Body of pancreas (tissue), 4 donors: ENCODE measurements at regions not wholly inside any gene's neighbourhood (a gene's known extent, or its start where the extent isn't known, plus 50 kb on each side); places are given as distances from the start of the nearest gene placed in this dataset.

ENCODE experiments used
- CTCF ChIP-seq, 7 experiments: fragments of 450-650 bp in 4 of 7; fragments of 200-600 bp in 3 of 7; sonication (generic) in 3 of 7; IDR thresholded peaks; one replicate each; pipeline ENCODE4 v1.5.1; 2016 to 2019; ENCODE audit warnings: antibody characterized with exemption in 7 of 7
- POLR2A ChIP-seq, 3 donors: fragments of 450-650 bp; IDR thresholded peaks; one replicate each; pipeline ENCODE4 v1.6.1; 2016; ENCODE audit warnings: antibody characterized with exemption in 3 of 3, mild to moderate bottlenecking in 2 of 3

DNA sequence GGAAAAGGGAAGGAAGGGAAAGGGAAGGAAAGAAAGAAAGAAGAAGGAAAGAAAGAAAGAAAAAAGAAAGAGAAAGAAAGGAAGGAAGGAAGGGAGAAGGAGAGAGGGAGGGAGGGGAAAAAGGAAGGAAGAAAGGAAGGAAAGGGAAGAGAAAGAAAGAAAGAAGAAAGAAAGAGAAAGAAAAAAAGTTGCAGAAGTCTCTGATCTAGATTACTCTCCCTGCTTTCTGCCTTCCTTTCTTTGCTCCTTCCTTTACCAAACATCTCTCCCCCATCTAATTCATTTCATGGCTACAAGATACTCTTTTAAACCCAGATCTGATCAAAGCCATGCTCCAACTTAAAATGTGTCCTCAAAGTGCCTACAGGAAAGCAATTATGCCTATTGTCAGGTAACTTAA, 148.6 kb downstream of the KIT start:
- TF ChIP-seq CTCF (IDR thresholded peaks at IDR 0.05) (no peak), POLR2A (IDR thresholded peaks at IDR 0.05) (no peak)
